SH-SY5Y (cell line): ENCODE measurements at regions not wholly inside any gene's neighbourhood (a gene's known extent, or its start where the extent isn't known, plus 50 kb on each side); places are given as distances from the start of the nearest gene placed in this dataset.

Source experiments
- GATA2 ChIP-seq: IDR thresholded peaks from 2 replicates; pipeline ENCODE4 v1.6.1; 2011; ENCODE audit warnings: mild to moderate bottlenecking, low read depth, low read length
- GATA3 ChIP-seq: IDR thresholded peaks from 2 replicates; pipeline ENCODE4 v1.6.1; 2011; ENCODE audit warnings: low read depth, mild to moderate bottlenecking, low read length, moderate library complexity

GRCh38 chr3:80554304-80554703 is 786.5 kb upstream of the ROBO1 start:
- TF ChIP-seq GATA2 (no peak), GATA3 (no peak)
